Adipocyte (in vitro differentiated cells): ENCODE measurements at regions not wholly inside any gene's neighbourhood (a gene's known extent, or its start where the extent isn't known, plus 50 kb on each side); places are given as distances from the start of the nearest gene placed in this dataset.
"Not testable (repeated sequence)": the region's sequence is repeated elsewhere in the genome, so short reads cannot be mapped to it uniquely, and the experiment has no call there.

Source experiments
- DNase-seq: peaks from one replicate; pipeline ENCODE4 v3.0.0-alpha.2; 2015; ENCODE audit warnings: low read depth
- H3K27me3 ChIP-seq: replicated peaks from 2 replicates; pipeline ENCODE4 v1.7.0; 2013; ENCODE audit warnings: mild to moderate bottlenecking, low read length, moderate library complexity; ENCODE audit not compliant: control insufficient read depth, insufficient read depth
- H3K36me3 ChIP-seq: 2 replicates; pipeline ENCODE4 v1.7.0; 2013; ENCODE audit warnings: low read length, mild to moderate bottlenecking, moderate library complexity; ENCODE audit not compliant: control insufficient read depth, insufficient read depth, severe bottlenecking
- H3K4me1 ChIP-seq: 2 replicates; pipeline ENCODE4 v1.7.0; 2013; ENCODE audit warnings: mild to moderate bottlenecking, low read length, moderate library complexity; ENCODE audit not compliant: control insufficient read depth, insufficient read depth
- H3K4me3 ChIP-seq: 2 replicates; pipeline ENCODE4 v1.7.0; 2013; ENCODE audit warnings: mild to moderate bottlenecking, low read length, moderate library complexity
- H3K9ac ChIP-seq: 2 replicates; pipeline ENCODE4 v1.7.0; 2013; ENCODE audit warnings: mild to moderate bottlenecking, low read length, moderate library complexity
- H3K9me3 ChIP-seq: 2 replicates; pipeline ENCODE4 v1.7.0; 2013; ENCODE audit warnings: mild to moderate bottlenecking, low read length, moderate library complexity; ENCODE audit not compliant: control insufficient read depth

DNA sequence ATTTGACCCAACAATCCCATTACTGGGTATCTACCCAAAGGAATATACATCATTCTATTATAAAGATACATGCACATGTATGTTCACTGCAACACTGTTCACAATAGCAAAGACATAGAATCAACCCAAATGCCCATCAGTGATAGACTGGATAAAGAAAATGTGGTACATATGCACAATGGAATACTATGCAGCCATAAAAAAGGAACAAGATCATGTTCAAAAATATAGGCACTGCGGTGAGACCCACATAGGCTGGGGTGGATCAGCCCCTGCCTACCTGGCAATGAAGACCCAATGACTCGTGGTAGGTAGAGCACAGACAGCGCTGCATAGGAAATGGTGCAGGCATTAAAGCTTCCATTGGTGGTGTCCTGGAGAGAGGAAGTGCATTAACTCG lies 88.6 kb upstream of the NFIL3 start:
- not testable (repeated sequence) for H3K36me3 ChIP-seq, H3K9me3 ChIP-seq, H3K4me3 ChIP-seq, H3K9ac ChIP-seq, DNase-seq, H3K27me3 ChIP-seq, H3K4me1 ChIP-seq

- H3K27me3 ChIP-seq, result no peaks in the 10 kb centered on the region
- no peaks in the 10 kb centered on the region for H3K9me3 ChIP-seq
- no peak for DNase-seq
- H3K4me3 ChIP-seq, result no peak overlapping the region
- no peaks in the 10 kb centered on the region for H3K36me3 ChIP-seq
- peaks cover 7% of the 10 kb centered on the region for H3K4me1 ChIP-seq
- H3K9ac ChIP-seq, result no peak overlapping the region
Measured at GRCh38 chr9:91503673-91504081, 80.0 kb upstream of the NFIL3 start.

DNA sequence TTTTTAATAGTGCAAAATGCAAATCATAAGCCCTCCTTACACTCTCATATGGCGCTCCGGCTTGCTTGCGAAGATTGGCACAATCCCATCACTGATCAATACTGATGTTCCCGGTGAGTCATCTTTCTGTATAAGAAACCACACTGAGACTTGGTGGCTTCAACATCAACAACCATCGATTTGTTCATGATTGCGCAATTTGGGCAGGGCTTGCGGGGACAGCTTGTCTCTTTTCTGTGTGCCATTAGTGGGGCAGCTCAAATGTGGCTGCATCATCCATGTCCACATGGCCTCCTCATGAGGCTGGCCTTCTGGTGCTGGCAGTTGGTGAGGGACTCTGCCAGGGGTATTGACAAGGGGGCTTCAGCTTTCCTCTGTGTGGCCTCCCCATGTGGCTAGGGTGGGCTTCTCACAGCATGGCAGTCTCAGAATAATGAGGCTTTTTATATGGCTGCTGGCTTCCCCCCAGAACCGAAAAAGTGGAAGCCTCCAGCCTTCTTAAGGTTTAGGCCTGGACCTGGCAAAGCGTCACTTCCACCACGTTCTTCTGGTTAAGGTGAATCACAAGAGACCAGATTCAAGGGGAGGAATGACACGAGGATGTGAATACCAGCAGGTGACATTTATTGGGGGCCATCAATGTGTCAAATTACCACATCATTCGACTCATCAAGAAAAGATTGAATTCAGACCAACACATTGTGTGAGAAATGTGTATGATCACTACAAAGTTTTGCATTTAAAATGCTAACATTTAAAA lies 79.5 kb upstream of the NFIL3 start:
- no peak for DNase-seq
- no peaks in the 10 kb centered on the region for H3K9me3 ChIP-seq
- H3K9ac ChIP-seq, result no peak overlapping the region
- no peaks in the 10 kb centered on the region for H3K27me3 ChIP-seq
- no peak overlapping the region for H3K4me3 ChIP-seq
- peaks cover 7% of the 10 kb centered on the region for H3K4me1 ChIP-seq
- H3K36me3 ChIP-seq, result no peaks in the 10 kb centered on the region

DNA sequence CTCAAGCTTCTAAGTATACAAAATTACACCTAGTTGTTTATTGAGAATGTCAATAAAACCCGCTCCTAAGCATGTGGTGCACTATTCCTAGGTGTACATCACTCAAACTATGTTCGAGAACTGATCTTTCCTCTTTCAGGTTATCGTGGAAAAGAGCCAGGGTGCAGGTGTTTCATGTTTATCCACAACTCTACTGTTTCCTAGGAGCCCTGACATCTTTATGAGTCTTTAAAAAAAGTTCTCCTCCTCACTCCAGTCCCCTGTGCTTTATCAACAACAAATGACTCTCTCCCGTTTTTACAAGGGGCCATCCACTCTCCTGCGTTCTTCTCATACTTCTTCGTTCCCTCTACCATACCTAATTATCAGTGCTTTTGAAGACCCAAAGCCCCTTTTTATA lies 78.8 kb upstream of the NFIL3 start:
- DNase-seq, result no peak
- Histone ChIP-seq H3K36me3 (no peaks in the 10 kb centered on the region), H3K27me3 (no peaks in the 10 kb centered on the region), H3K4me1 (peaks cover 7% of the 10 kb centered on the region), H3K4me3 (no peak overlapping the region), H3K9me3 (no peaks in the 10 kb centered on the region), H3K9ac (no peak overlapping the region)

DNA sequence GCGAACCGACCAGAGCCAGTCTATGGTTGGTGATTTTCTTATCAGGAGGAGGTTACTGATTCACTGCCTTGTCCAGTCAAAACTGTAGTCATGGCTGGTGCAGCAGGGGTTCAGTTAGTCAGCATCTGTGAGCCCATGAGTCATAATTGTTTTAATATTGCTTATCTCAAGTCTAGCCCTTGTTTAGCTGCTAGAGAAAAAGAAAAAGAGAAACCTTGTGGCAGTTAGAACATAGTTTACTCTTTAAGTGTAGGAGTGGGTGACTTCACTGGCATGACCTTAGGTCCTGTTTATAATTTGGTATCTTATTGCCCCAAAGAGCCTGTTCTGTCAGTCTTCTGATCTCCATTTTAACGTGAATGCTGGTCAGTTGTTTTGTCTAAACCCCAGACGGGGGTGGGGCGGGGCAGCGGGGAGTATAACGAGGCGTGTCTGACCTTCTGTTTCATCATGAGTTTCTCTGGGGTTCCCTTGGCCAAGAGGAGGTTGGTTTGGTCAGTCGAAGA lies 76.9 kb upstream of the NFIL3 start:
- no peaks in the 10 kb centered on the region for H3K36me3 ChIP-seq
- H3K4me3 ChIP-seq, result no peak overlapping the region
- peak overlapping the region; percentile 44 for H3K9ac ChIP-seq
- H3K4me1 ChIP-seq, result peaks cover 21% of the 10 kb centered on the region
- no peaks in the 10 kb centered on the region for H3K27me3 ChIP-seq
- peak; percentile 68 for DNase-seq
- no peaks in the 10 kb centered on the region for H3K9me3 ChIP-seq

- Histone ChIP-seq H3K36me3 (no peaks in the 10 kb centered on the region), H3K9me3 (no peaks in the 10 kb centered on the region), H3K9ac (peak overlapping the region; percentile 77), H3K27me3 (no peaks in the 10 kb centered on the region), H3K4me1 (peaks cover 30% of the 10 kb centered on the region), H3K4me3 (peak overlapping the region; percentile 33)
- peak; percentile 61 for DNase-seq
Measured at GRCh38 chr9:91496351-91496750, 72.7 kb upstream of the NFIL3 start.

- DNase-seq, result peak; percentile 94
- H3K9ac ChIP-seq, result peak overlapping the region; percentile 77
- H3K9me3 ChIP-seq, result no peaks in the 10 kb centered on the region
- no peaks in the 10 kb centered on the region for H3K36me3 ChIP-seq
- no peaks in the 10 kb centered on the region for H3K27me3 ChIP-seq
- peaks cover 23% of the 10 kb centered on the region for H3K4me1 ChIP-seq
- H3K4me3 ChIP-seq, result peak overlapping the region; percentile 33
Measured at GRCh38 chr9:91495450-91495849, 71.8 kb upstream of the NFIL3 start.

- Histone ChIP-seq H3K4me1 (peaks cover 27% of the 10 kb centered on the region), H3K27me3 (no peaks in the 10 kb centered on the region), H3K36me3 (no peaks in the 10 kb centered on the region), H3K4me3 (peak overlapping the region; percentile 33), H3K9me3 (no peaks in the 10 kb centered on the region), H3K9ac (peak overlapping the region; percentile 77)
- no peak for DNase-seq
Measured at GRCh38 chr9:91494751-91495150, 71.1 kb upstream of the NFIL3 start.

DNA sequence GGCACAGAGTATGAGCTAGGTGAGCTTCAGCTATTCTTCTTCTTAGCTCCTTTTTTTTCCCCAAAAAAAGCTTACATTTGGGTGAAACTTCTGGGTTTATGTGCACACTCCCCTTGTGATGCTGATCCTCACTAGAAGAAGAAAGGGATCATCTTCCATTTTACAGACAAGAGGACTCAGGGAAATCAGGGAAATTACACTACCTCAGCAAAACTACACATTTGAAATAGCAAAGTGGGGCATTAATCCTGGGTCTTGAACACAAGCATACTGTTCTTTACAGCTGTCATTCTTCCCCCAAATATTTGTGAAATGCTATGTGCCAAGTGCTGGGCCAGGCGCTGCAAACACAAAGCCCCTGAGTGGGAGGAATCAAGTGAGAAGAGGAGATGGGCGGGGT lies 68.6 kb upstream of the NFIL3 start:
- H3K36me3 ChIP-seq, result no peaks in the 10 kb centered on the region
- DNase-seq, result no peak
- H3K4me1 ChIP-seq, result peaks cover 50% of the 10 kb centered on the region
- H3K9me3 ChIP-seq, result no peaks in the 10 kb centered on the region
- H3K4me3 ChIP-seq, result no peak overlapping the region
- H3K27me3 ChIP-seq, result no peaks in the 10 kb centered on the region
- H3K9ac ChIP-seq, result no peak overlapping the region

GRCh38 chr9:91491624-91492023 lies 68.0 kb upstream of the NFIL3 start:
- Histone ChIP-seq H3K9me3 (no peaks in the 10 kb centered on the region), H3K4me3 (no peak overlapping the region), H3K27me3 (no peaks in the 10 kb centered on the region), H3K4me1 (peaks cover 52% of the 10 kb centered on the region), H3K9ac (no peak overlapping the region), H3K36me3 (no peaks in the 10 kb centered on the region)
- DNase-seq, result no peak

GRCh38 chr9:91489361-91489899 lies 65.8 kb upstream of the NFIL3 start:
- H3K9me3 ChIP-seq, result no peaks in the 10 kb centered on the region
- no peaks in the 10 kb centered on the region for H3K36me3 ChIP-seq
- no peaks in the 10 kb centered on the region for H3K27me3 ChIP-seq
- H3K4me1 ChIP-seq, result peaks cover 48% of the 10 kb centered on the region
- no peak overlapping the region for H3K4me3 ChIP-seq
- peak overlapping the region; percentile 48 for H3K9ac ChIP-seq
- no peak for DNase-seq
